ENCODE measurements at regions not wholly inside any gene's neighbourhood (a gene's known extent, or its start where the extent isn't known, plus 50 kb on each side); places are given as distances from the start of the nearest gene placed in this dataset.

- no peak for DNase-seq (ENCODE audit: low read depth)
- H3K4me3 ChIP-seq (ENCODE audit: low read depth, low read length): no peak overlapping the region
These were observed 88.4 kb downstream of the ENGASE start for GRCh38 chr17:79163071-79163470.

- no peak overlapping the region for H3K4me3 ChIP-seq (ENCODE audit: low read depth, low read length)
- no peak for DNase-seq (ENCODE audit: low read depth)
These were observed 87.7 kb downstream of the ENGASE start for GRCh38 chr17:79162012-79162963.

- no peak overlapping the region for H3K4me3 ChIP-seq (ENCODE audit: low read depth, low read length)
- no peak for DNase-seq (ENCODE audit: low read depth)
These were observed 86.5 kb downstream of the ENGASE start for GRCh38 chr17:79160980-79161636.

GRCh38 chr17:79159926-79160325 is 85.3 kb downstream of the ENGASE start:
- no peak for DNase-seq (ENCODE audit: low read depth)

GRCh38 chr17:79159471-79159870 is 84.8 kb downstream of the ENGASE start:
- H3K4me3 ChIP-seq (ENCODE audit: low read depth, low read length): no peak overlapping the region
- DNase-seq (ENCODE audit: low read depth): no peak

More at GRCh38 chr17:79159926-79160325, 85.3 kb downstream of the ENGASE start:
- no peak overlapping the region for H3K4me3 ChIP-seq (ENCODE audit: low read depth, low read length)

GRCh38 chr17:79156463-79157095 is 82.0 kb downstream of the ENGASE start:
- H3K4me3 ChIP-seq (ENCODE audit: low read depth, low read length): no peak overlapping the region
- DNase-seq (ENCODE audit: low read depth): no peak

GRCh38 chr17:79155701-79156100 is 81.1 kb downstream of the ENGASE start:
- DNase-seq (ENCODE audit: low read depth): no peak
- no peak overlapping the region for H3K4me3 ChIP-seq (ENCODE audit: low read depth, low read length)

- H3K4me3 ChIP-seq (ENCODE audit: low read depth, low read length): no peak overlapping the region
- no peak for DNase-seq (ENCODE audit: low read depth)
These were observed 80.4 kb downstream of the ENGASE start for GRCh38 chr17:79154951-79155585.

- no peak overlapping the region for H3K4me3 ChIP-seq (ENCODE audit: low read depth, low read length)
- DNase-seq (ENCODE audit: low read depth): no peak
These were observed 79.8 kb downstream of the ENGASE start for GRCh38 chr17:79154446-79154845.

- H3K4me3 ChIP-seq (ENCODE audit: low read depth, low read length): no peak overlapping the region
- no peak for DNase-seq (ENCODE audit: low read depth)
These were observed 78.9 kb downstream of the ENGASE start for GRCh38 chr17:79153367-79154130.

GRCh38 chr17:79152636-79153035 is 78.0 kb downstream of the ENGASE start:
- no peak overlapping the region for H3K4me3 ChIP-seq (ENCODE audit: low read depth, low read length)
- DNase-seq (ENCODE audit: low read depth): no peak

GRCh38 chr17:79152110-79152509 is 77.5 kb downstream of the ENGASE start:
- no peak overlapping the region for H3K4me3 ChIP-seq (ENCODE audit: low read depth, low read length)
- DNase-seq (ENCODE audit: low read depth): no peak

GRCh38 chr17:79150799-79151198 is 76.2 kb downstream of the ENGASE start:
- H3K4me3 ChIP-seq (ENCODE audit: low read depth, low read length): no peak overlapping the region
- no peak for DNase-seq (ENCODE audit: low read depth)

- no peak for DNase-seq (ENCODE audit: low read depth)
- no peak overlapping the region for H3K4me3 ChIP-seq (ENCODE audit: low read depth, low read length)
These were observed 75.6 kb downstream of the ENGASE start for GRCh38 chr17:79150035-79150733.

GRCh38 chr17:79148584-79148983 is 74.0 kb downstream of the ENGASE start:
- H3K4me3 ChIP-seq (ENCODE audit: low read depth, low read length): no peak overlapping the region
- no peak for DNase-seq (ENCODE audit: low read depth)

GRCh38 chr17:79147746-79148506 is 73.3 kb downstream of the ENGASE start:
- no peak for DNase-seq (ENCODE audit: low read depth)

GRCh38 chr17:79146562-79146961 is 71.9 kb downstream of the ENGASE start:
- no peak for DNase-seq (ENCODE audit: low read depth)
- H3K4me3 ChIP-seq (ENCODE audit: low read depth, low read length): no peak overlapping the region

More at GRCh38 chr17:79147746-79148506, 73.3 kb downstream of the ENGASE start:
- no peak overlapping the region for H3K4me3 ChIP-seq (ENCODE audit: low read depth, low read length)

- H3K4me3 ChIP-seq (ENCODE audit: low read depth, low read length): no peak overlapping the region
- DNase-seq (ENCODE audit: low read depth): no peak
These were observed 70.9 kb downstream of the ENGASE start for GRCh38 chr17:79145548-79145947.
